Activated effector memory CD4-positive, alpha-beta T cell treated with anti-CD3 and anti-CD28 coated beads, Interleukin-2, amount 50 U/mL, for 16 hours (primary cell): ENCODE measurements at regions not wholly inside any gene's neighbourhood (a gene's known extent, or its start where the extent isn't known, plus 50 kb on each side); places are given as distances from the start of the nearest gene placed in this dataset.

Experiments used
- DNase-seq: peaks from one replicate; pipeline ENCODE4 v3.0.0-alpha.2; 2020

DNA sequence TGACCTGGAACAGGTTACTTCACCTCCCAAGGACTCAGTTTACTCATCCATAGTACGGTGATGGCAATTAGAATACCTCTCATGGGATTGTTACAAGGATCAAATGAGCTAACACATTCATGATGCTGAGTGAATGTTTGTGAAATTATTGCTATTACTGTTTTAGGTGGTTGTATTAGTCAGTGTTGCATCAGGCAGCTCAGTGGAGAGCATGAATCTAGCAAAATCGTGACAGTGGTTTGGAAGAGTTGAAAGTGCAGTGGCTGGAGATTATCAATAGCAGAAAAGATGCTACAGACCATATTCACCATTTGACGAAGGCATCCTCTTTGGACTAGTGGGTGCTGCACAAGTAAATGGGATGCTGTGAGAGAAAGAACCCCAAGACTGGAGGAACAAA is 50.4 kb upstream of the CTNNBL1 start:
- no peak for DNase-seq

DNA sequence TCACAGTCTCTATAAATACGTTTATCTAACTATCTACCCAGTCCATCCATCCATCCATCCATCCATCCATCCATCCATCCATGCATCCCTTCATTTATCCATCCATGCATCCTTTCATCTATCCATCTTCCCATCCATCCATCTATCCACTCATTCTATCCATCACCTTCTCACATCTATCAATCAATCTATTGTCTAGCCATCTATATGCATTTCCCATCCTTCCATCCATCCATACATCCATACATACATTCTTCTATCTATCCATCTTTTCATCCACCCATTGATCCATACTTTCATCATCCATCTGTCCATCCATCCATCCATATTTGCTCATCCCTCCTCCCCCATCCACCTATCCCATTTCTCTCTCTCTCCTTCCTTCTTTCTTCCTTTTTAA is 51.6 kb upstream of the CTNNBL1 start:
- no peak for DNase-seq

DNA sequence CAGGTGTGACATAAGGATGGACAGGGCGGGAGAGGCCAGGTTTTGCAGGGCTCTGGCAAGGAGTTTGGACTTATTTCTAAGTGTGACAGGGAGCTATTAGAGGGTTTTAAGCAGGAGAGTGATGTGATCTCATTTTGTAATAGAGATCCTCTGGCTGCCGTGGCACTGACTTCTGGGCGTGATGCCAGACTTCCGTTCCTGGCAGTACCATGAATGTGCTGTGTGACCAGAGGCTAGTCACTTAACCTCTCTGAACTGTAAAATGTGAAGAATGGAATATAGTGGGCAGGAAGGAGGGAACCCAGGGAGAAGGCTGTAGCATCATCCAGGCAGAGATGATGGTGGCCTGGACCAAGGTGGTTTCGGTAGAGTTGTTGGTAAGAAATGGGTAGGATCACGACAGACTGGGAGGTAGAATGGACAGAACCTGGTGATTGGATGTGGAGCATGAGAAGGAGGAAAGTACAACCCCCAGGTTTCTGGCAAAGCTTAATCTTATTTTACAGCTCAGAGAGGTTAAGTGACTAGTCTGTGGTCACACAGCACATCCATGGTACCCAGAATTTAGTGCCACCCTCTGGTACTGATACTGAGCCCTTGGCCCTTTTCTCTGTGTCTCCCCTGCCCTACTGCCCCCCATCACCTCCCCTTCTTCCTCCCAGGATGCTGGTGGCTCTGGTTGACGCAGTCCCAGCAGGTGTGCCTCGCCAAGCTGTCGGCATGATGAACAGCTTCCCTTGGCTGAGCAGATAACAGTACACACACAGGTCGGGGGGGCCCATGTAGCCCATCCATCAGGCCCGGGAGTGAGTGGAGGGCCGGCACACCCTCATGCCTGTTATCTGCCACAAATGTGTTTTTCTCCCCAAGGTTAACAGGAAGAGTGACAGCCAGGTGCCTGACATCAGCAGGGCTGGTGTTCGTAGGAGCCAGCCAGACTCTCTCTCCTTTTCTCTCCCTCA is 52.9 kb upstream of the CTNNBL1 start:
- no peak for DNase-seq

DNA sequence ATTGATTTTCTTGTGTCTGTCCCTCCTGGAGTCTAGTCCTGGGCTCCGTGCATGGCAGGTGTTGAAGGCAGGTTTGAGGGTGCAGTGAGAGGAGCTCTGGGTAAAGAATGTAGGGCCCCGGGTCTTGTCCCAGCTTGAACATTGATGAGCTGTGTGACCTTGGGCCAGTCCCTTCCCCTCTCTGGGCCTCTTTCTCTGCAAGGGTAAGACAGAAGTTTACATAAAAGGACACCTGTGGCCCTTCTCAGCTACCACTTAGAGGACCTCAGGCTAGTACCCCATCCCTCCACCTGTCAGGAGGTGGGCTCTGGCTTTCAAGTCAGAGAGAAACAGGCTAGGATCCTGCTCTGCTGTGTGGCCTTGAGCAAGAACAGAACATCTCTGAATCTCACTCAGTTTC is 55.3 kb upstream of the CTNNBL1 start:
- DNase-seq = no peak

DNA sequence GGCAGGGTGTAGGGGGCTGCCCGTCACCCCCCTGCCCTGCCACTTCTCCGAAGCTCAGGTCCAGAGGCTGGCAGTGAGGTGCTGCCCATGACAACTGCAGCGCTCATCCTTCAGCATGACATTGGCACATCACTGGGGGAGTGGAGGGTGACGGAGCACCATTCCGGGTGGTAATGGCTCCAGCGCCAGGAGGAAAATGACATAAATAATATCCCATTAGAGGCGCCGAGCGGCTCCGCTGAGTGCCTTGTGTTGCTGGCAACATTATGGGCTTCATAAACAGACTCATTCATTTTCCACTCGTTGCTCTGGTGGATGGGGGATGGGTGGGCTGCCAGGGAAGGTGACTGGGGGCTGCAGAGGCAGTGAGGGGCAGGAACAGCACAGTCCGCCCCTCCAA is 56.9 kb upstream of the CTNNBL1 start:
- no peak for DNase-seq

- no peak for DNase-seq
These were observed 57.4 kb upstream of the CTNNBL1 start for GRCh38 chr20:37636212-37636975.

GRCh38 chr20:37630993-37631392 is 62.8 kb upstream of the CTNNBL1 start:
- DNase-seq = no peak

DNA sequence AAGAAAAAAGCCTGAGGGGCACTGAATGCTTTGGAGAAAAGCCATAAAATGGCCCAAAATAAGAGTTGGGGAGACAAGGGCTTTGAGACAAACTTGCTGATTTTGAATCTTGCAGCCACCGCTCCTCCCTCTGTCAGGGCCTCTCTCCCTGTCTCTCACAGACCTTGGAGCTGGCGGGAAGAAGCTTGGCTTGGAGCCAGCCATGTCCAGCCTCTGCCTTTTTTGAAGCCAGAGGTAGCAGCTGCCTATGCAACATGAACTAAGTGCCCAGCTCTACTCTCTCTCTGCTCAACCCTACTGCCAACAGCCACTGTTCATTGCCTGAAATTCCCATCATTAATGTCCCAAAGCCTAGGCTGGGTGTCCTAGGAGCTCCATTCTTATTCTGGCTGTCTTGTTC is 63.7 kb upstream of the CTNNBL1 start:
- no peak for DNase-seq

DNA sequence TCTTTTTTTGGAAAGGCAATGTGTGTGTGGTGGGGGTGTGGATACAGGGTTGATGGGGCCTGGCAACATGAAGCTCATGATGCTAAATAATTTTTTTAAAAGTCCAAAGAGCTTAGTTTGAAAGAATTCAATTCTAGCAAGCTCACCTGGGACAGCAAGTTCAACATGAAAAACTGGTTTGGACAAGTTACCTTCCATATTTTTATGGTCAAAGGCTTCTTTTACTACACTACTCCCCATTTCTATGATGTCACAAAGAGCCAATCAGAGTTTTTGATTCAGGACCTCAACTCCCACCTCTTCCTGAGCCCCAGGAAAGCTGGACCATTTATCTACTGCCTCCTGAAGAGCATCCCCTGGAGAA is 66.1 kb upstream of the CTNNBL1 start:
- no peak for DNase-seq

- DNase-seq = no peak
These were observed 66.6 kb upstream of the CTNNBL1 start for GRCh38 chr20:37627060-37627766.

DNA sequence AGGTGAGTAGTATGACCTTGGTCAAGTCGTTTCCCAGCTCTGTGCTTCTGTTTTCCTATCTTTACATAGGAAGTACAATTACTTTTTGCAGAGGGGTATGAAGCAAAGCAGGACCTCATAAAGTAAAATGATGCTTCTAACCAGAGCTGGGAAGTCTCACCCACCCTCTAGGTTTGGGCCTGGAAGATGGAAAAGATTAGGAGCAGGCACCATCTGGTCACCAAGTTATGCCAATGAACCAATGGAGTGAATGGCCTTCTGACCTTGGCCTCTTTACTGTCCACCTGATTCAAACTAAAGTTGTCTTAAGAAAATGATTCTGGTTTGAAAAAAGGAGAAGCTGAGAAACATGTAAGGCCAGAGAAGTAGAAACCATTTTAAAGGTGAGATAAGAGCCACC is 68.9 kb upstream of the CTNNBL1 start:
- DNase-seq = no peak

- no peak for DNase-seq
These were observed 71.1 kb upstream of the CTNNBL1 start for GRCh38 chr20:37622728-37623127.

DNA sequence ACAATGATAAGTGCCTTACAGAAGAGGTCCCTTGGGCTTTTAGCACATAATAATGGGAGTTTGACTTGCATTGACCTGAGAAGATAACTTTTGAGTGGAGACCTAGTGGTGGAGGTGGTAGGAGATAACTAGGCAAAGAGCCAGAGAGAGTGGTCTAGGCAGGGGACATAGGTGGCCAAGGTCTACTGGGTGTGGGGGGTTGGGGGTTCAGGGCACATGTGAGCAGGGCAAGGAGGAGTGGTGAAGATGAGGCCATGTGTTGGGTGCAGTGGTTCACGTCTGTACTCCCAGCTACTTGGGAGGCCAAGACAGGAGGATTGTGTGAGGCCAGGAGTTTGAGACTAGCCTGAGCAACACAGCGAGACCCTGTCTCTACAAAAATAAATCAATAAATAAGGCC is 74.3 kb upstream of the CTNNBL1 start:
- no peak for DNase-seq

DNA sequence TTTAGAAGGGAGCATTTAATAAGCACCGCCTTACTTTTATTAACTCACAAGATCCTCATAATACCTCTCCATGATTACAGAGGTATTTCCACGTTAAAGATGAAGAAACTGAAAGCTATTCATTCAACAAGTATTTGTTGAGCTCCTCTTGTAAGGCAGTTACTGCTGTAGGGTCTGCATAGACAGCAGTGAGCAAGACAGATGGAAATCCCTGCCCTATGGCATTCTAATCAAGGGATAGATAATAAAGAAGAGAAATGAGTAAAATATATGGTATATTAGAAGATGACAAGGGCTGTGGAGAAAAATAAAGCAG is 77.8 kb upstream of the CTNNBL1 start:
- DNase-seq = no peak

- DNase-seq = peak; percentile 84
These were observed 78.3 kb upstream of the CTNNBL1 start for GRCh38 chr20:37615340-37616109.

GRCh38 chr20:37611852-37612251 is 82.0 kb upstream of the CTNNBL1 start:
- no peak for DNase-seq

DNA sequence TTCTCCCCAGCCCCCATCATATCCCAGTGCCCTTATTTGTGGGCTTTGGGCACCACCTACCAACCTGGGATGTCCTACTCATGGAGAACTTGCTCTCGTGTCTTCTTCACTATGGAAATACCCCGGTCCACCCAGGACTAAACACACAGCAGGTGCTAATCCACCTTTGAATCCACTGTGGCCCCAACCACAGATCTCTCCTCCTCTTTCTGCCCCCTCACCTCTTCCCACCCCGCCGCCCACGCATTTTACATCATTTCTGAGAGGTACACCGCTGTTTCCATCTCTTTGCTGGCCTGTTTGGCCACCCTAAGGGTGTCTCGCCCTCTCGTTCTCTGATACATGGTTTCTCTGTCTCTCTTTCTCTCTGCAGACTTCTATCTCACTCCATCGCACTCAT is 82.5 kb upstream of the CTNNBL1 start:
- no peak for DNase-seq

- DNase-seq = no peak
These were observed 82.6 kb upstream of the BLCAP start for GRCh38 chr20:37610203-37610798.

- DNase-seq = no peak
These were observed 75.0 kb upstream of the BLCAP start for GRCh38 chr20:37602634-37603033.

DNA sequence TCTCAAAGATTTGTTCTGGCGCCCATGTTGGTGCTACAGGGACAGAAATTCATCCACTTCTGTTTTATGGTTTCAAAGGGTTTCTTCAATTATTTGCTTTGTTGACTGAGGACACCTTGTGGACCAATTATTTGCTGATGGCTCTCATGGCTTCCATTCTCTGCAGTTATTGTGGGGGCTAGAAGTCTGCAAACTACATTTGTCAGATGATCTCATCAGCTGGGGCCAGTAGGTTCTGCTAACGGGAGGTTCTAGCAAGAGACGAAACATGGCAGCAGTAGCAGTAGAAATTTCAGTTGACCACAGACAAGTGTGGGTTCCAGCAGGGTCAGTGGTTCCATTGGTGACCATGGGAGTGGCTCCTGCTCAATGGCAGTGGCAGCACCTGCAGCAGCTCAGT is 72.8 kb upstream of the BLCAP start:
- DNase-seq = no peak

- DNase-seq = no peak
These were observed 71.1 kb upstream of the BLCAP start for GRCh38 chr20:37598575-37599342.

DNA sequence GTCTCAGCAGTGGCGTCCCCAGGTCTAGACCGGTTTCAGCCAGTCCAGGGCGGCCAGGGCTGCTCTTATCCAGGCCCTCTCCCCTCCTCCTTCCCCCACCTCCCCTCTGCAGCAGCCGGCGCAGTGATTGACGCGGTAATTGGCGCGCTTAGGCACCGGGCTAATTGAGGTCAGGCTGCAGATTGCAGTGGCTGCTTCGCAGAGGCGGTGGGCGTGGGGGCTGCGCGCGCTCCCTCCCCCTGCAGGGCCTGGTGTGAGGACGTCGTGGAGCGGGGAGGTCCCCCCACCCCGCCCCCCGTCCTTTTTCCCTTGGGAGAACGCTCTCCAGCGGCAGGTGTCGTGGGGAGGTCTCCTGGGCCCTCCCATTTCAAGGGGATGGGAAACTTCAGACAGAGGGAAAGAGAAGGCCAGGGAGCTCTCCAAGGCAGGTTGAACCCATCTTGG is 70.4 kb upstream of the BLCAP start:
- DNase-seq = no peak
